GM19455 (cell line): ENCODE measurements at regions not wholly inside any gene's neighbourhood (a gene's known extent, or its start where the extent isn't known, plus 50 kb on each side); places are given as distances from the start of the nearest gene placed in this dataset.
A peak's percentile ranks its signal among the peaks of the same experiment; 100 is the strongest.
"Not testable (repeated sequence)": the region's sequence is repeated elsewhere in the genome, so short reads cannot be mapped to it uniquely, and the experiment has no call there.

ENCODE experiments used
- ATAC-seq: cut with Tn5 transposase; IDR thresholded peaks from one replicate; pipeline ENCODE4 v1.9.1; 2021; ENCODE audit not compliant: unreplicated experiment

- no peak for ATAC-seq
Observed at GRCh38 chr4:14155803-14156202, 528.3 kb upstream of the BOD1L1 start.

GRCh38 chr4:14157262-14157661 lies 529.7 kb upstream of the BOD1L1 start:
- peak; percentile 58 for ATAC-seq

GRCh38 chr4:14165222-14165920 lies 537.8 kb upstream of the BOD1L1 start:
- ATAC-seq: peak; percentile 100

DNA sequence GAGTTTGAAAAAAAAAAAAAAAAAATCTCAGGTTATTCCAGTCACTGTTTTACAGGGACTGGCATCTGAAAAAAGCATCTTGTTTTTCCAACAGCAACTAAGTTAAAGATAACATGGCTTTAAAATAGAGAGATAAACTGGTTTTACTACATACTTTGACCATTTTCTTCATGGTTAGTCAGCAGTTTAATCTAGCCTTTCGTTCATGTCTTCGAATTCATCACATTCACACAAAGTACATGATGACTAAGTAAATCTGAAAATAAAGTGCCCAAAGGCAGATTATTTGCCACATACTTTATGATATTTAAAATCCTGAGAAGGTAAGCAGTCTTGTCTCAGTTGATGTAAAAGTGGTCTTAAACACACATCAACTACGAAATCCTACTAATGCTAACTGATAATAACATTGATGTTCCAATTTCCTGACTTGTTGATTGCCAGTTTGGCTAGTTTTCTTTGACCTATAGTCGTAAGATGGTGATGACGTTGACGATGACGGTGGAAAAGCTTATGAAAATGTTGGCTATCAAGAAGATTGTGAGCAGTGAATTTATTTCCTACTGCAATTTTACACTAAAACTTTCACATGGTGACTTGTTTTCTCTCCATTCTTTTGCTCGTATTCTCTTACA lies 540.5 kb upstream of the BOD1L1 start:
- ATAC-seq: no peak

DNA sequence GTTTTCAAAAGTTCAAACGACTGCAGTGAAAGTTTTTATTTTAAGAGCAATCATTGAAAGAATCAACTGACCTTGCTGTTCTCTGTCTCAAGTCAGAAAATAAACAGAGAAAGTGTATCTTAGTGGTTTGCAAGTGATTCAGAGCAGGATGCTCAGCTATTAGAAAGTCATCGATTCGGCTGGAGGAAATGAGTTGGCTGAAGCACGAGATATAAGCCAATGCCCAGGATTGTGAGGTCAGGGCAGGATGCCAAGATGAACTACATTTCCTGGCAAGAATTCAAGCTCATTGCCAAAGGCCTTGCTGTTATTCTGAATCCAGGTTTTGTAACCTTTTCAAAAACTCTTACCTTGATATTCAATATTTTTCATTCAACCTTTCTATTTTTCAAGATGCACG lies 541.4 kb upstream of the BOD1L1 start:
- no peak for ATAC-seq

- no peak for ATAC-seq
Observed at GRCh38 chr4:14169460-14169859, 541.9 kb upstream of the BOD1L1 start.

DNA sequence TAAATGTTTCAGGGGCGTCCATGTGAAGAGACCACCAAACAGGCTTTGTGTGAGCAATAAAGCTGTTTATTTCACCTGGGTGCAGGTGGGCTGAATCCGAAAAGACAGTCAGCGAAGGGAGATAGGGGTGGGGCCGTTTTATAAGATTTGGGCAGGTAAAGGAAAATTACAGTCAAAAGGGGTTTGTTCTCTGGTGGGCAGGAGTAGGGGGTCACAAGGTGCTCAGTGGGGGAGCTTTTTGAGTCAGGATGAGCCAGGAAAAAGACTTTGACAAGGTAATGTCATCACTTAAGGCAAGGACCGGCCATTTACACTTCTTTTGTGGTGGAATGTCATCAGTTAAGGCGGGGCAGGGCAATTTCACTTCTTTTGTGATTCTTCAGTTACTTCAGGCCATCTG lies 542.4 kb upstream of the BOD1L1 start:
- not testable (repeated sequence) for ATAC-seq

- ATAC-seq: no peak
Observed at GRCh38 chr4:14176613-14177012, 549.1 kb upstream of the BOD1L1 start.

DNA sequence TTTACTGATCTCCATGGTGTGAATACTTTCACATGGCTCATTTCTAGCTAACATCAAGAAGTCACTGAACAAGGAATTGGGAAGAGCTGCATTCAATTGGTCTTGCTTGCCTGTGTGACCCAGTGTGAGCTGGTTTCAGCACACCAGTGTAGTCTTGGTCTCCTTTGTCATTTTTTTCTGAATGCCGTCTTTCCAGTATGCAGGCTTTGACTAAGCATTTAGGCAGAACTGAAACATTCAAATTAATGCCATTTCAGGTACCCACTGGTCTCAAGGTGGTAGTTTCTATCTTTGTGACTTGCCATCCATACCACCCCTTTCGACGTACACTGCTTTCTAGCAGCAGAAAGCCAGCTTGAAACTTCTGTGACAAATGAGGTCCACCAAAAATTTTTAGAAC lies 550.5 kb upstream of the BOD1L1 start:
- ATAC-seq: peak; percentile 82

DNA sequence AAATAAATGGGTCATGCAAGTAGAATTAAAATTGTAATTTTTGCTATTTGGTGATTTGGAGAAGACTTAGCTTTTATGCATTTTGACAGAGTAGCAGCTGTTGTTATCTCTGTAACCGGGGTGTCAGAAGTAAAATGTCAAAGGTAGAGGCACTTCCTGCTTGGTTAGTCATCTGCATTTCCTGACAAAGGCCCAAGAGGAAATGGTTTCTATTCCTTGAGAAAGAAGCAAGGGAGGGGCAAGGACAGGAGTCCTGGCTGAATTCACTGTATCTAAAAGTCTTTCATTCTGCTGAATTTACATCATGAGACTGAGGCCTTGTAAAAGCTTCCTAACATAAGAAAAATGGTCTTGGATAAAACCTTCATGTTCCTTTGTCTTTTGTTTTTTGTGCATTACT lies 550.9 kb upstream of the BOD1L1 start:
- ATAC-seq: peak; percentile 70

GRCh38 chr4:14180166-14180565 lies 552.6 kb upstream of the BOD1L1 start:
- ATAC-seq: no peak

- ATAC-seq: no peak
Observed at GRCh38 chr4:14180983-14181601, 553.6 kb upstream of the BOD1L1 start.

GRCh38 chr4:14182148-14182547 lies 554.6 kb upstream of the BOD1L1 start:
- ATAC-seq: no peak

GRCh38 chr4:14184265-14184664 lies 556.7 kb upstream of the BOD1L1 start:
- no peak for ATAC-seq

DNA sequence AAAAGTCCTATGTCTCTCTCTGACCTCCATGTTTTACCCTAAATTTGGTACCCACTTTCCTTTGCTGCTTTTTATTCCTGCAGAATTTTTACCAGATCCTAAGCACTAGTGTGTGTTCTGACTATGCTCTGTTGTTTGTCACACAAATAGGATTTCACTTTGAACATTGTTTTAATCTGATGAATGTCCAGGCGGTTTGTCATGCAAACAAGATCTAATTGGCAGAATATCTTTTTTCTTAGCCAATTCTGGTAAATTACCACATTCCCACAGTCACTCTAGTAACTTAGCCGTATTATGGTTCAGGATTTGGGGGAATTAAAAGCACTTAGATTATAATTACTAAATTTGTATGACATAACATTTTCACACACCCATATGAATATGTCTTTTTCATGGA lies 557.2 kb upstream of the BOD1L1 start:
- no peak for ATAC-seq

DNA sequence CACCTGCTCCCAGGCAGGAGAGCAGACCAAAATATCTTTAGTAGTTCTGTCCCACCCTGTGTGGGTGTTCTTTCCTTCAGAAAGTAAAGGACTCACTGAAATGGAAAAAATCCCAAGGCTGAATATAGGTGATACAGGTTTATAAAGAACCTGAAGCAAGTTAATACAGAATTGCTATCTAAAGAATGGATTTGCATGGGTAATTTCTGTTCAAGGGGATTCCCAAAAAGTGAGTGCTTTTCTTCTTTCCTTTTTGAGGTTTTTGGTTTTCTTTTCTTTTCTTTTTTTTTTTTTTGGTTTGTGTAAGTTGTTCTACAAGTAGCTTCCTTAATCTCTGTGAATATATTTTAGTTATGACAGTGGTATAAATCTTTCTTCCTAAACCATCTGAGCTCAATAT lies 560.7 kb upstream of the BOD1L1 start:
- ATAC-seq: no peak

DNA sequence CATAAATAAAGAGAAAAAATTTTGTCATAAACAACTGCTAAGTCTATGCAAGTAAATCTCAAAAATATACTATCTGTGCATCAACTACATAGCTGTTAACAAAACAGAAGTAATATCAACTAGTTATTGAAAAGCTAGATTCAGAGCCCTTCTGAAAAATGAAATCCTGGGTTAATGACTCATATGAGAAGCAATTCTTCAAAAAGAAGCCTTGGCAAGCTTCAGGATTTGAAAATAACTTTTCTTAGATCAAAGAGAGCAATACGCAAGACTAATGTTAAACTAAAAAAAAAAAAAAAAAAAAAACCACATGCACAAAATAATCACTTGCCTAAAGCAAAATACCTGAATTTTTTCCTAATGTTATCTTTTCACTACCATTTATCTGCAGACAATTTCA lies 566.1 kb upstream of the BOD1L1 start:
- no peak for ATAC-seq

DNA sequence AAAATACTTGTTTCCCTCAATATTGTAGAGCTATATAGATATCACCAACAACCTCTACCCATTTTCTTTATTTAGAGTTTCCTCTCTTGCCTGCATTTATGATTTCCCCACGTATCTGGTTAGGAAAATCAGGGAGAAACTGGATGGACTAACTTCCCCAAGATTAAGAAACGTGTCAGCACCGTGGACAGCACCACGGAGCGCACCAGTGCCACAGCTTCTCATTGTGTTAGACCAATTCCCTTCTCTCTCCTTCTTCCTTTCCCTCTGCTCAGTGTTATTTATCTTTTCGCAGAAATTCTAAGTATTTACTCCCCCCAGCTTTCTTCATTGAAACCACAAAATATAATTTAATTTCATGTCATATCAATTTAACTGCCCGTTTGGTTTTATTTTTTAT lies 568.6 kb upstream of the BOD1L1 start:
- ATAC-seq: no peak

- no peak for ATAC-seq
Observed at GRCh38 chr4:14215116-14215770, 587.7 kb upstream of the BOD1L1 start.

- no peak for ATAC-seq
Observed at GRCh38 chr4:14217401-14217800, 589.9 kb upstream of the BOD1L1 start.

DNA sequence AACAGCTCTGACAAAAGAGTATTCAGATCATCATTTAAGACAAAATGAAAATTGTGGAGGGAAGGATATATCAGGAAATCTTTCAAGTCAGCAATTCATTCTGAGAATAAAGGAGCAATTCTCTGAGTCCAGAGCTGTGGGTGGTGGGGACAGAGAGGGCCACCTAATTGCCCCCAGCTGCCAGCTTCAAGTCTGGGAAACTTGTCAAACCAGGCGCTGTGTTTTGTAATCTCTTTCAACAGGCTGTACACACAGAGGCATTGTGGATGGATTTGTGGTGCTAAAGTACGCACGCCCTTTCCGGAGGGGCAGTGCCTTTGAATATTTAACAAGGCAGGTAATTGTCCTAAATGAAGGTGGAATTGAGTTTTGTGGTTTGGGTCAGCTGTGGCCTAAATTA lies 591.1 kb upstream of the BOD1L1 start:
- no peak for ATAC-seq

DNA sequence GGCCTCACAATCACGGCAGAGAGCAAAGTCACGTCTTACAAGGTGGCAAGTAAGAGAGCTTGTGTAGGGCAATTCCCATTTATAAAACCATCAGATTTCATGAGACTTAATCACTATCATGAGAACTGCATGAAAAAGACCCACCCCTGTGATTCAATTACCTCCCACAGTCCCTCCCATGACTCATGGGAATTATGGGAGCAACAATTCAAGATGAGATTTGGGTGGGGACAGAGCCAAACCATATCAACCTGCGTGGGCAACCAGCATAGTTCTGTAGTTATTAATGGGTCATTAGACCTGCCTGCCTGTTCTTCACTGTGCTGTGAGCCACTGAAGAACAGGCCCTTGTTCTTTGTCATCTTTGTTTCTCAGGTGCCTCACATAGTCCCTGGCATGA lies 593.7 kb upstream of the BOD1L1 start:
- ATAC-seq: no peak
